Parathyroid adenoma (tissue), 2 donors: ENCODE measurements at regions not wholly inside any gene's neighbourhood (a gene's known extent, or its start where the extent isn't known, plus 50 kb on each side); places are given as distances from the start of the nearest gene placed in this dataset.
A peak's percentile ranks its signal among the peaks of the same experiment; 100 is the strongest.

Experiments used
- H2AFZ ChIP-seq: fragments of 300-600 bp; sonication (generic); one replicate; pipeline ENCODE4 v1.7.0; 2017; ENCODE audit warnings: antibody characterized with exemption, mild to moderate bottlenecking
- H3K27ac ChIP-seq: fragments of 300-600 bp; sonication (generic); one replicate; pipeline ENCODE4 v1.7.0; 2017
- H3K27me3 ChIP-seq: fragments of 300-600 bp; sonication (generic); one replicate; pipeline ENCODE4 v1.7.0; 2017; ENCODE audit warnings: low read length; ENCODE audit not compliant: control insufficient read depth, insufficient read depth
- H3K36me3 ChIP-seq: fragments of 300-600 bp; sonication (generic); one replicate; pipeline ENCODE4 v1.7.0; 2017; ENCODE audit warnings: low read length; ENCODE audit not compliant: control insufficient read depth, insufficient read depth
- H3K4me1 ChIP-seq: fragments of 300-600 bp; sonication (generic); one replicate; pipeline ENCODE4 v1.7.0; 2017; ENCODE audit warnings: control low read depth
- H3K4me2 ChIP-seq: fragments of 300-600 bp; sonication (generic); one replicate; pipeline ENCODE4 v1.7.0; 2017; ENCODE audit warnings: low read length
- H3K4me3 ChIP-seq: fragments of 300-600 bp; sonication (generic); one replicate; pipeline ENCODE4 v1.7.0; 2017; ENCODE audit warnings: low read depth, low read length
- H3K79me2 ChIP-seq: fragments of 300-600 bp; sonication (generic); one replicate; pipeline ENCODE4 v1.7.0; 2017; ENCODE audit warnings: control low read depth
- H3K9ac ChIP-seq: fragments of 300-600 bp; sonication (generic); one replicate; pipeline ENCODE4 v1.7.0; 2017; ENCODE audit warnings: mild to moderate bottlenecking
- H3K9me3 ChIP-seq: fragments of 300-600 bp; sonication (generic); one replicate; pipeline ENCODE4 v1.7.0; 2017; ENCODE audit warnings: low read length; ENCODE audit not compliant: control insufficient read depth
- TF ChIP-seq, protein P1 (sequence below): fragments of 300-600 bp; sonication (generic); IDR thresholded peaks from one replicate; pipeline ENCODE4 v1.7.0; 2017; ENCODE audit warnings: antibody characterized with exemption, mild to moderate bottlenecking
- donor health status: primary hyperparathyroidism.

DNA sequence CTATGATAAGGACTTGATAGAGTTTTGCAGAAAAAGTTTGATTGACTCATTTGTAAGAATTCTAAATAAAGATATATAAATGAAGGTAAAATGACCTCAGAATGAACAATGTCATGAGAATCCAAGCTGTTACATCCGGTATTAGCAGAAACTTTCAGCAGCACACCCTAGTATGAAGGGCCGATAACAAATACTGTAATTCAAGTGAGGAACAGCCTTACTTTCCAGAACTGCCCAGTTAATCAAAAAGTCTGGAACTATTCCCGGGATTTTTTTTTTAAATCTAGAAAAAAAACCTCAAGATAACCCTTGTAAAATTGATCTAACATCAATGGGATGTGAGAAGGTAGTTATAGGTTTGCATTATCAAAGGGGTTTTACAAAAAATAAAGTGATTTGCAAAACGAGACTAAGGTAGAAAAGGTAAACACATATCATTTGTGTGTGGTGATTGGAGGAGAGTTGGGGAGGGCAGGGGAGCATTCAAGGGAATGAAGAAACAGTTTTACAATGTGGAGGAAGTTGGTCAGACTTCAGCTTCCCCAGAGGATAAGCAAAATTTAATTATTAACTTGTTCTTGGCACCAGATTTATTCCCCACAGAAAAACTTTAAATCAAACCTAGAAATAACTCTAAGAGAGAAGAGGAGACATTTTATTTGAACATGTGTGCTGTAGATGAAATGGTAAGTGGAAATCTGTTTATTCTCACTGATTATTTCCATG lies 75.9 kb upstream of the VCAM1 start:
- Histone ChIP-seq H3K79me2 (no peaks in the 10 kb centered on the region), H3K9me3 (no peaks in the 10 kb centered on the region), H3K4me1 (no peaks in the 10 kb centered on the region), H3K36me3 (no peaks in the 10 kb centered on the region), H3K27me3 (no peaks in the 10 kb centered on the region), H3K4me2 (no peak overlapping the region), H2AFZ (no peak overlapping the region), H3K9ac (no peak overlapping the region), H3K4me3 (no peak overlapping the region), H3K27ac (no peak overlapping the region)
- TF ChIP-seq, protein P1, sequence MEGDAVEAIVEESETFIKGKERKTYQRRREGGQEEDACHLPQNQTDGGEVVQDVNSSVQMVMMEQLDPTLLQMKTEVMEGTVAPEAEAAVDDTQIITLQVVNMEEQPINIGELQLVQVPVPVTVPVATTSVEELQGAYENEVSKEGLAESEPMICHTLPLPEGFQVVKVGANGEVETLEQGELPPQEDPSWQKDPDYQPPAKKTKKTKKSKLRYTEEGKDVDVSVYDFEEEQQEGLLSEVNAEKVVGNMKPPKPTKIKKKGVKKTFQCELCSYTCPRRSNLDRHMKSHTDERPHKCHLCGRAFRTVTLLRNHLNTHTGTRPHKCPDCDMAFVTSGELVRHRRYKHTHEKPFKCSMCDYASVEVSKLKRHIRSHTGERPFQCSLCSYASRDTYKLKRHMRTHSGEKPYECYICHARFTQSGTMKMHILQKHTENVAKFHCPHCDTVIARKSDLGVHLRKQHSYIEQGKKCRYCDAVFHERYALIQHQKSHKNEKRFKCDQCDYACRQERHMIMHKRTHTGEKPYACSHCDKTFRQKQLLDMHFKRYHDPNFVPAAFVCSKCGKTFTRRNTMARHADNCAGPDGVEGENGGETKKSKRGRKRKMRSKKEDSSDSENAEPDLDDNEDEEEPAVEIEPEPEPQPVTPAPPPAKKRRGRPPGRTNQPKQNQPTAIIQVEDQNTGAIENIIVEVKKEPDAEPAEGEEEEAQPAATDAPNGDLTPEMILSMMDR: no peak

DNA sequence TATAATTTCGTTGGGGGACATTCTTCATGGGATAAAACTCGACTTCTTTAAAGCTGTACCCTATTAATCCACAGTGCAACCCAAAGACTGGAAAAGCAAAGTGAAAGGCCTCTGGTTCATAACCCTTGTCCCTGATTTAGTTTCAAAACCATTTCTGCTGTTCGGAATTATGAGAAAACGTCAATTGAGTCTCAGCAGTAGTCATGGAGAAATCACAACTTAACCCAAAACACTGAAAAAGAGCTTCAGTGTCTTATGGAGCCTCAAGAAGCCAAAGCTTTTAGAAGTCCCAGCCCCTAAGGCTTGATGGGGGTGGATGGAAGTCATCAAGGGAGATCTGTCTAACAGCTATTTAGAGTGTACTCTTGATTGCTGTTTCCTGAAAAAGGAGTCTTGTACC lies 73.5 kb upstream of the VCAM1 start:
- H3K9me3 ChIP-seq: no peaks in the 10 kb centered on the region
- H3K9ac ChIP-seq: no peak overlapping the region
- no peaks in the 10 kb centered on the region for H3K79me2 ChIP-seq
- TF ChIP-seq, protein P1: no peak
- H2AFZ ChIP-seq: no peak overlapping the region
- H3K4me3 ChIP-seq: no peak overlapping the region
- H3K4me1 ChIP-seq: peaks cover 5% of the 10 kb centered on the region
- no peak overlapping the region for H3K4me2 ChIP-seq
- no peaks in the 10 kb centered on the region for H3K27me3 ChIP-seq
- no peaks in the 10 kb centered on the region for H3K36me3 ChIP-seq
- peak overlapping the region; percentile 29 for H3K27ac ChIP-seq

DNA sequence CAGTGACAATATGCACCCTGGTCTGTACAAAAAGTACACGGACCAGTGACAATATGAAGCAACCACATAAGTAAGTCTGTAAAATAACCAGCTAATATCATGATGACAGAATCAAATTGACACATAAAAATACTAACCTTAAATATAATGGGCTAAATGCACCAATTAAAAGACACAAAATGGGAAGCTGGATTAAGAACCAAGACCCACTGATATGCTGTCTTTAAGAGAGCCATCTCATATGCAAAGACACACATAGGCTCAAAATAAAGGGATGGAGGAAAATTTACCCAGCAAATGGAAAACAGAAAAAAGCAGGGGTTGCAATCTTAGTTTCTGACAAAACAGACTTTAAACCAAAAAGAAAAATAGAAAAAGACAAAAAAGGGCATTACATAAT lies 70.4 kb upstream of the VCAM1 start:
- Histone ChIP-seq H2AFZ (no peak overlapping the region), H3K27ac (no peak overlapping the region), H3K79me2 (no peaks in the 10 kb centered on the region), H3K4me2 (no peak overlapping the region), H3K9me3 (no peaks in the 10 kb centered on the region), H3K9ac (no peak overlapping the region), H3K27me3 (no peaks in the 10 kb centered on the region), H3K36me3 (no peaks in the 10 kb centered on the region), H3K4me1 (peaks cover 5% of the 10 kb centered on the region), H3K4me3 (no peak overlapping the region)
- TF ChIP-seq, protein P1: no peak

DNA sequence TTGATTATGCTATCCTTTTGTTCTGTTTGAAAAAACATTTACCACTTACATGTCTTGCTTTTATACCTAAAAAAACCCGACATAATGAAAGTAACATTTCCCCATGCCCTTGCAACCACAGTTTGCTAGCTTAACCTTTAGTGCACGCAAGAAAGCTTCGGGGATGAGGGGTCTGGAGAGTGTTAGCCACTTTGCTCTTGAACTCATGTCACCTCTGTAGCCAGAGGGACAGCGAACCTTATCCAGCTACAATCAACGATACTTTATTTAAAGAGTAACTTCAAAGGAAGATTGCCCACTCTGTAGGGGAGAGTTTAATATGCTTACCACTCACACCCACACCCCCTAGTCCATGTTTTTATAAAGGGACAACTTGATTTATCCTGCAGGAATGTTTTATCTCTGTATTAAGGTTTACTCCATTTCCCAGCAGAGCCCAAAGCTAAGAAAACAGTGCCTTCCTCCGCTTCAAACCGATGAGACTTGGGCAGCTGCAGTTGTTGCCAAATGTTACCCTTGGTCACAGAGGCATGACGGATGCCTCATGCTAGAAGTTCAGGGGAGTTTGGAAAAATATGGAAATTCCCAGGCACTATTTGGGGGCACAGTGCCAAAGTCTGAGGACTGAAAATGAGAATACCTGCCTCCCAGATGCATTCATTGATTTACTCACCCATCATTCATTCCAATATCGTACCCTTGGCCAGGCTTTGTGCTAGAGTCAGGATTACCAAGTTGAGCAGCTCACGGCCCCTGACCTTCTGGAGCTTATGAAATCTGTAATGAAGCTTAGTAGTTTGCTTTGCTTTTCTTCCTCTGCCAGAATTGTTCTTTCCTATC lies 61.4 kb upstream of the VCAM1 start:
- H3K27me3 ChIP-seq: no peaks in the 10 kb centered on the region
- no peak overlapping the region for H3K4me2 ChIP-seq
- H3K9ac ChIP-seq: no peak overlapping the region
- H3K36me3 ChIP-seq: no peaks in the 10 kb centered on the region
- TF ChIP-seq, protein P1: no peak
- peak overlapping the region; percentile 55 for H2AFZ ChIP-seq
- peaks cover 16% of the 10 kb centered on the region for H3K4me1 ChIP-seq
- no peak overlapping the region for H3K4me3 ChIP-seq
- H3K79me2 ChIP-seq: no peaks in the 10 kb centered on the region
- H3K27ac ChIP-seq: peak overlapping the region; percentile 65
- H3K9me3 ChIP-seq: no peaks in the 10 kb centered on the region
